HEK293 (cell line): ENCODE measurements at regions not wholly inside any gene's neighbourhood (a gene's known extent, or its start where the extent isn't known, plus 50 kb on each side); places are given as distances from the start of the nearest gene placed in this dataset.

Source experiments
- CTCF ChIA-PET: fragments of 350-600 bp; formaldehyde crosslinking; extraction: SDS; loops from one replicate; lab custom pipeline; 2021; ENCODE audit warnings: antibody characterized with exemption; lab: Yijun Ruan, JAX
- POLR2A ChIA-PET: fragments of 300-600 bp; formaldehyde crosslinking; extraction: SDS; loops from one replicate; lab custom pipeline; 2020; ENCODE audit warnings: antibody characterized with exemption, inconsistent platforms; lab: Yijun Ruan, JAX
- H3K27ac ChIP-seq: fragments of 200-500 bp; sonication (Bioruptor generic); 2 replicates; pipeline ENCODE4 v1.5.1; 2014; ENCODE audit warnings: low read depth, low read length, control low read depth, inconsistent platforms; ENCODE audit errors: extremely low read depth
- H3K36me3 ChIP-seq, 2 experiments: fragments of 200-500 bp in 1 of 2; sonication (Bioruptor generic) in 1 of 2; 1 replicate in 1 of 2; 2 replicates in 1 of 2; pipeline ENCODE4 v1.5.1; 2014 to 2017; ENCODE audit warnings: inconsistent platforms in 2 of 2, low read length in 2 of 2; ENCODE audit not compliant: control insufficient read depth in 2 of 2, insufficient read depth in 1 of 2
- H3K4me1 ChIP-seq: fragments of 200-500 bp; sonication (Bioruptor generic); 2 replicates; pipeline ENCODE4 v1.5.1; 2014; ENCODE audit warnings: mild to moderate bottlenecking, low read length, inconsistent platforms; ENCODE audit not compliant: control insufficient read depth, insufficient read depth
- H3K4me3 ChIP-seq: 2 replicates; pipeline ENCODE4 v1.5.1; 2011; ENCODE audit warnings: low read depth, mild to moderate bottlenecking, control low read depth, low read length, moderate library complexity
- H3K9me3 ChIP-seq: fragments of 200-500 bp; sonication (Bioruptor generic); 2 replicates; pipeline ENCODE4 v1.5.1; 2014; ENCODE audit warnings: low read depth, low read length, inconsistent platforms; ENCODE audit not compliant: control insufficient read depth, insufficient read depth
- KLF1 ChIP-seq: fragments of 450-650 bp; formaldehyde crosslinking; IDR thresholded peaks from 2 replicates; pipeline ENCODE4 v1.5.1; 2016; ENCODE audit warnings: missing biosample characterization, missing genetic modification characterization
- MZF1 ChIP-seq: fragments of 450-650 bp; formaldehyde crosslinking; IDR thresholded peaks from 2 replicates; pipeline ENCODE4 v1.5.1; 2017; ENCODE audit warnings: missing biosample characterization, missing genetic modification characterization, borderline replicate concordance
- PBX3 ChIP-seq: sonication (generic); formaldehyde crosslinking; IDR thresholded peaks from 2 replicates; pipeline ENCODE4 v1.8.1; 2022; ENCODE audit warnings: mild to moderate bottlenecking, moderate library complexity, missing genetic modification reagents
- RBAK ChIP-seq: fragments of 450-650 bp; formaldehyde crosslinking; IDR thresholded peaks from 2 replicates; pipeline ENCODE4 v1.5.1; 2016; ENCODE audit warnings: missing biosample characterization, missing genetic modification characterization
- SCRT2 ChIP-seq: fragments of 450-650 bp; formaldehyde crosslinking; IDR thresholded peaks from 2 replicates; pipeline ENCODE4 v1.5.1; 2016; ENCODE audit warnings: missing biosample characterization, missing genetic modification characterization
- YY1 ChIP-seq: fragments of 450-650 bp; formaldehyde crosslinking; IDR thresholded peaks from 2 replicates; pipeline ENCODE4 v1.5.1; 2018; ENCODE audit warnings: missing biosample characterization, missing genetic modification characterization
- ZBTB17 ChIP-seq: fragments of 450-650 bp; formaldehyde crosslinking; IDR thresholded peaks from 2 replicates; pipeline ENCODE4 v1.5.1; 2016; ENCODE audit warnings: missing biosample characterization, missing genetic modification characterization
- ZNF132 ChIP-seq: fragments of 450-650 bp; formaldehyde crosslinking; IDR thresholded peaks from 2 replicates; pipeline ENCODE4 v1.5.1; 2017; ENCODE audit warnings: missing biosample characterization, missing genetic modification characterization, borderline replicate concordance
- ZNF16 ChIP-seq: fragments of 450-650 bp; formaldehyde crosslinking; IDR thresholded peaks from 2 replicates; pipeline ENCODE4 v1.5.1; 2016; ENCODE audit warnings: low read depth, missing biosample characterization, missing genetic modification characterization
- ZNF350 ChIP-seq: fragments of 450-650 bp; formaldehyde crosslinking; IDR thresholded peaks from 2 replicates; pipeline ENCODE4 v1.5.0; 2017; ENCODE audit warnings: missing biosample characterization, mild to moderate bottlenecking, missing genetic modification characterization
- ZNF433 ChIP-seq: fragments of 450-650 bp; formaldehyde crosslinking; IDR thresholded peaks from 2 replicates; pipeline ENCODE4 v1.5.1; 2016; ENCODE audit warnings: missing biosample characterization, missing genetic modification characterization, low read depth
- ZNF501 ChIP-seq: fragments of 450-650 bp; formaldehyde crosslinking; IDR thresholded peaks from 2 replicates; pipeline ENCODE4 v1.5.1; 2016; ENCODE audit warnings: missing biosample characterization, missing genetic modification characterization
- ZNF585B ChIP-seq: fragments of 450-650 bp; formaldehyde crosslinking; IDR thresholded peaks from 2 replicates; pipeline ENCODE4 v1.5.1; 2016; ENCODE audit warnings: missing biosample characterization, missing genetic modification characterization
- ZNF623 ChIP-seq: fragments of 450-650 bp; formaldehyde crosslinking; IDR thresholded peaks from 2 replicates; pipeline ENCODE4 v1.5.1; 2016; ENCODE audit warnings: missing biosample characterization, missing genetic modification characterization
- ZNF629 ChIP-seq: fragments of 450-650 bp; formaldehyde crosslinking; IDR thresholded peaks from 2 replicates; pipeline ENCODE4 v1.5.1; 2017; ENCODE audit warnings: missing biosample characterization, missing genetic modification characterization
- ZNF639 ChIP-seq: fragments of 450-650 bp; formaldehyde crosslinking; IDR thresholded peaks from 2 replicates; pipeline ENCODE4 v1.5.1; 2016; ENCODE audit warnings: missing biosample characterization, missing genetic modification characterization
- ZNF660 ChIP-seq: fragments of 450-650 bp; IDR thresholded peaks from 2 replicates; pipeline ENCODE4 v1.5.1; 2018; ENCODE audit warnings: missing biosample characterization, mild to moderate bottlenecking, missing genetic modification characterization
- ZNF768 ChIP-seq: fragments of 450-650 bp; formaldehyde crosslinking; IDR thresholded peaks from 2 replicates; pipeline ENCODE4 v1.5.1; 2018; ENCODE audit warnings: missing biosample characterization, mild to moderate bottlenecking, missing genetic modification characterization
- ZNF776 ChIP-seq: fragments of 450-650 bp; formaldehyde crosslinking; IDR thresholded peaks from 2 replicates; pipeline ENCODE4 v1.5.0; 2017; ENCODE audit warnings: missing biosample characterization, missing genetic modification characterization, borderline replicate concordance
- ZNF785 ChIP-seq: fragments of 450-650 bp; formaldehyde crosslinking; IDR thresholded peaks from 2 replicates; pipeline ENCODE4 v1.5.1; 2016; ENCODE audit warnings: missing biosample characterization, missing genetic modification characterization
- TF ChIP-seq, protein P1 (sequence below): fragments of 450-650 bp; formaldehyde crosslinking; IDR thresholded peaks from 2 replicates; pipeline ENCODE4 v1.5.1; 2016; ENCODE audit warnings: missing biosample characterization, missing genetic modification characterization
- TF ChIP-seq, protein P2 (sequence below): fragments of 450-650 bp; formaldehyde crosslinking; IDR thresholded peaks from 2 replicates; pipeline ENCODE4 v1.5.1; 2016; ENCODE audit warnings: missing biosample characterization, missing genetic modification characterization
- TF ChIP-seq, protein P3 (sequence below): fragments of 450-650 bp; formaldehyde crosslinking; IDR thresholded peaks from 2 replicates; pipeline ENCODE4 v1.5.1; 2016; ENCODE audit warnings: missing biosample characterization, missing genetic modification characterization
- TF ChIP-seq, protein P4 (sequence below): fragments of 450-650 bp; formaldehyde crosslinking; IDR thresholded peaks from 2 replicates; pipeline ENCODE4 v1.5.1; 2016; ENCODE audit warnings: missing biosample characterization, missing genetic modification characterization

DNA sequence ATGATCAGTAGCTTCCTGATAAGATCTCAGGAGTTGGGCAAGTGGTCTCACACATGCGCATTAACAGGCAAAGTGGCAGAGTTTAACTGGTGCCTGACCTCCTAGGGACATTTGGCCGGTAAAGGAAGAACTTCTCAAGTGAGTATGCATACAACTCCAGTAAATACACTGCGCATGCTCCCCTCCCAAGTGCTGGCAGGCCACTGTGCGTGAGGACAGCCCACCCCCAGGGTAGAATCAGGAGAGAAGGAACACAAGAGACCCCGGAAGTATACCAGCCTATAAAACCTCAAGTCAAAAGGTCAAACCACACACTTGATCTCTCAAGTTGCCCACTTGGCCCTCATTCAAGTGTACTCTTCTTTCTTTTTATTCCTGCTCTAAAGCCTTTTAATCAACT, 225.5 kb upstream of the ANKRD50 start:
- no peaks in the 10 kb centered on the region for H3K36me3 ChIP-seq
- CTCF ChIA-PET: no interaction called here
- TF ChIP-seq ZNF660 (tag by site-specific recombination): no peak
- TF ChIP-seq ZNF629 (tag by site-specific recombination): no peak
- TF ChIP-seq ZNF132 (tag by site-specific recombination): no peak
- TF ChIP-seq KLF1 (tag by site-specific recombination): no peak
- TF ChIP-seq, protein P1, sequence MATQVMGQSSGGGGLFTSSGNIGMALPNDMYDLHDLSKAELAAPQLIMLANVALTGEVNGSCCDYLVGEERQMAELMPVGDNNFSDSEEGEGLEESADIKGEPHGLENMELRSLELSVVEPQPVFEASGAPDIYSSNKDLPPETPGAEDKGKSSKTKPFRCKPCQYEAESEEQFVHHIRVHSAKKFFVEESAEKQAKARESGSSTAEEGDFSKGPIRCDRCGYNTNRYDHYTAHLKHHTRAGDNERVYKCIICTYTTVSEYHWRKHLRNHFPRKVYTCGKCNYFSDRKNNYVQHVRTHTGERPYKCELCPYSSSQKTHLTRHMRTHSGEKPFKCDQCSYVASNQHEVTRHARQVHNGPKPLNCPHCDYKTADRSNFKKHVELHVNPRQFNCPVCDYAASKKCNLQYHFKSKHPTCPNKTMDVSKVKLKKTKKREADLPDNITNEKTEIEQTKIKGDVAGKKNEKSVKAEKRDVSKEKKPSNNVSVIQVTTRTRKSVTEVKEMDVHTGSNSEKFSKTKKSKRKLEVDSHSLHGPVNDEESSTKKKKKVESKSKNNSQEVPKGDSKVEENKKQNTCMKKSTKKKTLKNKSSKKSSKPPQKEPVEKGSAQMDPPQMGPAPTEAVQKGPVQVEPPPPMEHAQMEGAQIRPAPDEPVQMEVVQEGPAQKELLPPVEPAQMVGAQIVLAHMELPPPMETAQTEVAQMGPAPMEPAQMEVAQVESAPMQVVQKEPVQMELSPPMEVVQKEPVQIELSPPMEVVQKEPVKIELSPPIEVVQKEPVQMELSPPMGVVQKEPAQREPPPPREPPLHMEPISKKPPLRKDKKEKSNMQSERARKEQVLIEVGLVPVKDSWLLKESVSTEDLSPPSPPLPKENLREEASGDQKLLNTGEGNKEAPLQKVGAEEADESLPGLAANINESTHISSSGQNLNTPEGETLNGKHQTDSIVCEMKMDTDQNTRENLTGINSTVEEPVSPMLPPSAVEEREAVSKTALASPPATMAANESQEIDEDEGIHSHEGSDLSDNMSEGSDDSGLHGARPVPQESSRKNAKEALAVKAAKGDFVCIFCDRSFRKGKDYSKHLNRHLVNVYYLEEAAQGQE (tag by site-specific recombination): no peak
- no peak for TF ChIP-seq ZNF433 (tag by site-specific recombination)
- no peak for TF ChIP-seq ZBTB17 (tag by site-specific recombination)
- no peak for TF ChIP-seq ZNF776
- no peak for TF ChIP-seq ZNF623 (tag by site-specific recombination)
- TF ChIP-seq ZNF768 (tag by site-specific recombination): no peak
- TF ChIP-seq ZNF585B (tag by site-specific recombination): no peak
- no peak for TF ChIP-seq MZF1 (tag by site-specific recombination)
- H3K27ac ChIP-seq: no peak overlapping the region
- POLR2A ChIA-PET: no interaction called here
- H3K4me1 ChIP-seq: peaks cover 2% of the 10 kb centered on the region
- no peak overlapping the region for H3K4me3 ChIP-seq
- no peaks in the 10 kb centered on the region for H3K9me3 ChIP-seq

GRCh38 chr4:124936427-124936826, 223.9 kb upstream of the ANKRD50 start:
- ChIA-PET POLR2A (interaction anchor here (1.2 kb wide), 1 partner anchor 18 kb away, joined by 3 read pairs; no protein-coding TSS in a partner anchor), CTCF (no interaction called here)
- H3K27ac ChIP-seq: no peak overlapping the region
- no peaks in the 10 kb centered on the region for H3K36me3 ChIP-seq
- H3K4me1 ChIP-seq: peaks cover 2% of the 10 kb centered on the region
- H3K9me3 ChIP-seq: no peaks in the 10 kb centered on the region
- no peak overlapping the region for H3K4me3 ChIP-seq
- TF ChIP-seq SCRT2 (tag by site-specific recombination) (no peak), ZNF768 (tag by site-specific recombination) (no peak), ZNF501 (tag by site-specific recombination) (0 out of 2 replicates have a peak, but pooled peaks have one; percentile 34), YY1 (tag by site-specific recombination) (no peak), ZNF639 (tag by site-specific recombination) (no peak), ZNF350 (tag by site-specific recombination) (no peak), RBAK (tag by site-specific recombination) (no peak), ZNF16 (tag by site-specific recombination) (no peak), PBX3 (CRISPR knock-in tag) (no peak), ZNF785 (tag by site-specific recombination) (no peak)
- TF ChIP-seq, protein P2, sequence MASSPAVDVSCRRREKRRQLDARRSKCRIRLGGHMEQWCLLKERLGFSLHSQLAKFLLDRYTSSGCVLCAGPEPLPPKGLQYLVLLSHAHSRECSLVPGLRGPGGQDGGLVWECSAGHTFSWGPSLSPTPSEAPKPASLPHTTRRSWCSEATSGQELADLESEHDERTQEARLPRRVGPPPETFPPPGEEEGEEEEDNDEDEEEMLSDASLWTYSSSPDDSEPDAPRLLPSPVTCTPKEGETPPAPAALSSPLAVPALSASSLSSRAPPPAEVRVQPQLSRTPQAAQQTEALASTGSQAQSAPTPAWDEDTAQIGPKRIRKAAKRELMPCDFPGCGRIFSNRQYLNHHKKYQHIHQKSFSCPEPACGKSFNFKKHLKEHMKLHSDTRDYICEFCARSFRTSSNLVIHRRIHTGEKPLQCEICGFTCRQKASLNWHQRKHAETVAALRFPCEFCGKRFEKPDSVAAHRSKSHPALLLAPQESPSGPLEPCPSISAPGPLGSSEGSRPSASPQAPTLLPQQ (tag by site-specific recombination): 0 out of 2 replicates have a peak, but pooled peaks have one; percentile 20
- TF ChIP-seq, protein P3, sequence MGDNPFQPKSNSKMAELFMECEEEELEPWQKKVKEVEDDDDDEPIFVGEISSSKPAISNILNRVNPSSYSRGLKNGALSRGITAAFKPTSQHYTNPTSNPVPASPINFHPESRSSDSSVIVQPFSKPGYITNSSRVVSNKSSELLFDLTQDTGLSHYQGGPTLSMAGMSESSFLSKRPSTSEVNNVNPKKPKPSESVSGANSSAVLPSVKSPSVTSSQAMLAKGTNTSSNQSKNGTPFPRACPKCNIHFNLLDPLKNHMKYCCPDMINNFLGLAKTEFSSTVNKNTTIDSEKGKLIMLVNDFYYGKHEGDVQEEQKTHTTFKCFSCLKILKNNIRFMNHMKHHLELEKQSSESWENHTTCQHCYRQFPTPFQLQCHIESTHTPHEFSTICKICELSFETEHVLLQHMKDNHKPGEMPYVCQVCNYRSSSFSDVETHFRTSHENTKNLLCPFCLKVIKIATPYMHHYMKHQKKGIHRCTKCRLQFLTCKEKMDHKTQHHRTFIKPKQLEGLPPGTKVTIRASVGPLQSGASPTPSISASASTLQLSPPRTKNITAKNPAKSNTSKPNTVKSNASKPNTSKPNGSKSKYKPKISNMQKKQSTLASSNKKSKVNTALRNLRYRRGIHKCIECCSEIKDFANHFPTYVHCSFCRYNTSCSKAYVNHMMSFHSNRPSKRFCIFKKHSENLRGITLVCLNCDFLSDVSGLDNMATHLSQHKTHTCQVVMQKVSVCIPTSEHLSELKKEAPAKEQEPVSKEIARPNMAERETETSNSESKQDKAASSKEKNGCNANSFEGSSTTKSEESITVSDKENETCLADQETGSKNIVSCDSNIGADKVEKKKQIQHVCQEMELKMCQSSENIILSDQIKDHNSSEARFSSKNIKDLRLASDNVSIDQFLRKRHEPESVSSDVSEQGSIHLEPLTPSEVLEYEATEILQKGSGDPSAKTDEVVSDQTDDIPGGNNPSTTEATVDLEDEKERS (tag by site-specific recombination): no peak
- TF ChIP-seq, protein P4, sequence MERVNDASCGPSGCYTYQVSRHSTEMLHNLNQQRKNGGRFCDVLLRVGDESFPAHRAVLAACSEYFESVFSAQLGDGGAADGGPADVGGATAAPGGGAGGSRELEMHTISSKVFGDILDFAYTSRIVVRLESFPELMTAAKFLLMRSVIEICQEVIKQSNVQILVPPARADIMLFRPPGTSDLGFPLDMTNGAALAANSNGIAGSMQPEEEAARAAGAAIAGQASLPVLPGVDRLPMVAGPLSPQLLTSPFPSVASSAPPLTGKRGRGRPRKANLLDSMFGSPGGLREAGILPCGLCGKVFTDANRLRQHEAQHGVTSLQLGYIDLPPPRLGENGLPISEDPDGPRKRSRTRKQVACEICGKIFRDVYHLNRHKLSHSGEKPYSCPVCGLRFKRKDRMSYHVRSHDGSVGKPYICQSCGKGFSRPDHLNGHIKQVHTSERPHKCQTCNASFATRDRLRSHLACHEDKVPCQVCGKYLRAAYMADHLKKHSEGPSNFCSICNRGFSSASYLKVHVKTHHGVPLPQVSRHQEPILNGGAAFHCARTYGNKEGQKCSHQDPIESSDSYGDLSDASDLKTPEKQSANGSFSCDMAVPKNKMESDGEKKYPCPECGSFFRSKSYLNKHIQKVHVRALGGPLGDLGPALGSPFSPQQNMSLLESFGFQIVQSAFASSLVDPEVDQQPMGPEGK: no peak
